Cardiac fibroblast (primary cell): ENCODE measurements at regions not wholly inside any gene's neighbourhood (a gene's known extent, or its start where the extent isn't known, plus 50 kb on each side); places are given as distances from the start of the nearest gene placed in this dataset.

ENCODE experiments used
- DNase-seq, 2 donors: peaks; one replicate each; pipeline versions ENCODE4 v3.0.0 to v3.0.0-alpha.2; 2010; ENCODE audit warnings: low read depth in 2 of 2
- H3K4me3 ChIP-seq, 2 donors: replicated peaks in 1 of 2; 1 replicate in 1 of 2; 2 replicates in 1 of 2; pipeline ENCODE4 v1.5.1; 2011; ENCODE audit warnings: low read depth in 2 of 2, low read length in 2 of 2, mild to moderate bottlenecking in 2 of 2, moderate library complexity in 1 of 2
- CTCF ChIP-seq: IDR thresholded peaks from one replicate; pipeline ENCODE4 v1.5.1; 2011; ENCODE audit warnings: low read depth, mild to moderate bottlenecking, low read length, inconsistent platforms

DNA sequence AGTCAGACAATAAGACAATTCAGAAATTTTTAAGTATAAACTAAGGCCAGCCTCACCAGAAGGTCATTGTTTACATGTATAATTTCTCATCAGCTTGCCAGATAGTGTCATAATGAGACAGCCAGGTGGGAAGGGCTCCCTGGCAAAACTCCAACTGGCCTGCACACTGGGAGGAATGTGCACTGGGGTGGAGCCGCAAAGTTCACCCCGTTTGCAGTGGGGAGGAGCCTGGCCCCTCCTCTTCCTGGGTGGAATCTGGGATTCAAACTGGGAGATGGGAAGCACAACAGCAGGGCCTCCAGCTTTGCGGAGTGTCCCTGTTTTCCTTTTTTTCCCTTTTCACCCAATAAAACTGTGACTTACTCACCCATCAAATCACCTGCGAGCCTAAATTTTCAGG, 329.9 kb downstream of the SMARCA1 start:
- no peak overlapping the region for H3K4me3 ChIP-seq
- no peak for DNase-seq
- no peak for TF ChIP-seq CTCF

GRCh38 chrX:129188231-129188630, 335.1 kb downstream of the SMARCA1 start:
- no peak for DNase-seq

GRCh38 chrX:129176710-129177109, 346.6 kb downstream of the SMARCA1 start:
- TF ChIP-seq CTCF = no peak

More at GRCh38 chrX:129188231-129188630, 335.1 kb downstream of the SMARCA1 start:
- no peak for TF ChIP-seq CTCF
- no peak overlapping the region for H3K4me3 ChIP-seq

GRCh38 chrX:129161108-129161507, 362.2 kb downstream of the SMARCA1 start:
- no peak overlapping the region for H3K4me3 ChIP-seq
- TF ChIP-seq CTCF = no peak
- DNase-seq = no peak

More at GRCh38 chrX:129176710-129177109, 346.6 kb downstream of the SMARCA1 start:
- no peak for DNase-seq
- no peak overlapping the region for H3K4me3 ChIP-seq

DNA sequence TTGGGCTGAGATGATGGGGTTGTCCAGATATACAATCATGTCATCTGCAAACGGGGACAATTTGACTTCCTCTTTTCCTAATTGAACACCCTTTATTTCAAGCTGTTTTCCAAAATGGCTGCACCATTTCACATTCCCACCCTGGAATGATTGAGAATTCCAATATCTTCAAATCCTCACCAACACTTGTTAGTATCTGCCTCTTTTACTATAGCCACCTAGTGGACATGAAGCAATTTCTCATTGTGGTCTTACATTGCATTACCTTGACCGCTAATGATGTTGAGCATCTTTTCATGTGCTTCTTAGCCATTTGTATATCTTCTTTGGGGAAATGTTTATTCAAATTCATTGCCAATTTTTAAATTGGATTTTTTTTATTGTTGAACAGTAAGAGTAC, 364.8 kb downstream of the SMARCA1 start:
- H3K4me3 ChIP-seq = no peak overlapping the region
- TF ChIP-seq CTCF = no peak
- no peak for DNase-seq

DNA sequence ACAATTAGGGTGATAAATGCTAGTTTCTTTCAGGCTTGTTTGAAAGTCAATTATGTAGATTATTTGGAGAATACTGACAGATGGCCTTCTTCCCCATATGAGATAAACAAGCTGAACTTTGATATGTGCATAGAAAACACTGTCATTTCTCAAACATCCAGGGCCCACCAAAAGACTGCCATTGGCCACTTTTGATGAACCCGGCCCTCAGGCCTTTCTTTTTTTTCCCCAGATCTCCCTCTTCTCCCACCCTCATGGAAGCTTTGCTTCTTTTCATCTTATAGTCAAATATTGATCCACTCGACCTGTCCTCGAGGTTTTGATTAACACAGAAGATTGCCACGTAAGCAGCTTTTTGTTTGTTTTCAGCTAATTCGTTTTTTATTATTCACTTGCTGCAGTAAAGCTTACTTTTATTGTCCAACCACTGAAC, 377.4 kb downstream of the SMARCA1 start:
- DNase-seq = no peak
- no peak for TF ChIP-seq CTCF
- no peak overlapping the region for H3K4me3 ChIP-seq

DNA sequence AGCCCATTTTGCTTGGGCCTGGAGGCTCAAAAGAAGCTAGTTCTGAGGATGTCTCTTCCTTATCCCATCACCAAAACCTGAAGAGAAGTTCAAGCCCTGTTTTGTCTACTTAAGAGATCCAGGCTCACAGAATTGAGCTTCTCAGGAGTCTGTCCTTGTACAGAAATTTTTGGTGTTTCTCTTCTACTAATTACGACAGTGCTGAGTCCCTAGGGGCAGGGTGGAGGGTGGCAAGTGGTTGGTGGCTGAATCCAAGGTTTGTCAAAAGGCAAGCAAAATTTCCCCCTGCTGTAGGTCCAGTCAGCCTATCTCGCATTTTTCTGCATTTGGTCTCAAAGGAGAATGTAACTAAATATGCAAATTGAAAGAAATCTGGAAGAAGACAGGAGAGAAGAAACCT, 377.9 kb downstream of the SMARCA1 start:
- no peak for TF ChIP-seq CTCF
- no peak overlapping the region for H3K4me3 ChIP-seq
- no peak for DNase-seq
